ENCODE measurements at regions not wholly inside any gene's neighbourhood (a gene's known extent, or its start where the extent isn't known, plus 50 kb on each side); places are given as distances from the start of the nearest gene placed in this dataset.

DNA sequence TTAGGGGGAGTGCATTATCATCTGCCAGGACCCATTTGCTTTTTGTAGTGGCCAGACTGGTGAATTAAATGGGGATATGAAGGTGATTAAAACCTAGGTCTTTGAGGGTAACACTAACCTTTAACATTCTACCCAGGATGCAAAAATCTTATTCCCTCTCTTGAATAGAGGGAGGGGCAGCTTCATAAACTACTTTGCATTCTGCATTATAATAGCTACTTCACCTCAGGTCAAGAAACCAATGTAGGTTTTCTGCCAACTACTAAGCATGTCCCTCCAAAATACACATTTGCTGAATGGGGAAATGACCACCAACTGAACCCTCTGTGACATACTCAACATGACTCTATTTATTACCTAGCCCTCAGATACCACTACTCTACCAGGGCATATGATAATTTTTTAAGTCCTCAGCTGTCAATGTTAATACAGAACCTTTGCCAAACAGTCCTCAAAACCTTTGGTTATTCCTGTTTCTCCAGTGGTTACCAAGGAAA, 477.6 kb upstream of the CD180 start:
- TF ChIP-seq, protein P1, sequence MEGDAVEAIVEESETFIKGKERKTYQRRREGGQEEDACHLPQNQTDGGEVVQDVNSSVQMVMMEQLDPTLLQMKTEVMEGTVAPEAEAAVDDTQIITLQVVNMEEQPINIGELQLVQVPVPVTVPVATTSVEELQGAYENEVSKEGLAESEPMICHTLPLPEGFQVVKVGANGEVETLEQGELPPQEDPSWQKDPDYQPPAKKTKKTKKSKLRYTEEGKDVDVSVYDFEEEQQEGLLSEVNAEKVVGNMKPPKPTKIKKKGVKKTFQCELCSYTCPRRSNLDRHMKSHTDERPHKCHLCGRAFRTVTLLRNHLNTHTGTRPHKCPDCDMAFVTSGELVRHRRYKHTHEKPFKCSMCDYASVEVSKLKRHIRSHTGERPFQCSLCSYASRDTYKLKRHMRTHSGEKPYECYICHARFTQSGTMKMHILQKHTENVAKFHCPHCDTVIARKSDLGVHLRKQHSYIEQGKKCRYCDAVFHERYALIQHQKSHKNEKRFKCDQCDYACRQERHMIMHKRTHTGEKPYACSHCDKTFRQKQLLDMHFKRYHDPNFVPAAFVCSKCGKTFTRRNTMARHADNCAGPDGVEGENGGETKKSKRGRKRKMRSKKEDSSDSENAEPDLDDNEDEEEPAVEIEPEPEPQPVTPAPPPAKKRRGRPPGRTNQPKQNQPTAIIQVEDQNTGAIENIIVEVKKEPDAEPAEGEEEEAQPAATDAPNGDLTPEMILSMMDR (IDR thresholded peaks at IDR 0.05), result no peak
- TF ChIP-seq POLR2AphosphoS5 (IDR thresholded peaks at IDR 0.05), result no peak
